IMR-90 (cell line): ENCODE measurements at regions not wholly inside any gene's neighbourhood (a gene's known extent, or its start where the extent isn't known, plus 50 kb on each side); places are given as distances from the start of the nearest gene placed in this dataset.

Source experiments
- ATAC-seq: fragments of 200-7000 bp; cut with Tn5 transposase; 2 replicates; pipeline ENCODE4 v1.9.1; 2020; ENCODE audit warnings: low read depth, mild to moderate bottlenecking, moderate library complexity
- BruUV-seq: library from RNA; stranded (reverse); fragments of 400-500 nt; replicated peaks from 2 replicates; lab custom pipeline; 2021; lab: Mats Ljungman, UMichigan
- CTCF ChIA-PET: fragments of 300-600 bp; formaldehyde crosslinking; extraction: SDS; loops from one replicate; lab custom pipeline; 2021; ENCODE audit warnings: antibody characterized with exemption; lab: Yijun Ruan, JAX
- POLR2A ChIA-PET: fragments of 300-600 bp; sonication (Branson Sonifier 250); formaldehyde crosslinking; loops from one replicate; lab custom pipeline; 2022; ENCODE audit warnings: antibody characterized with exemption; ENCODE audit not compliant: unreplicated experiment; lab: Charles Lee
- DNase-seq: peaks from one replicate; pipeline ENCODE4 v3.0.0; 2013
- H2AFZ ChIP-seq: replicated peaks from 2 replicates; pipeline ENCODE3; 2013; ENCODE audit warnings: low read length, mild to moderate bottlenecking; ENCODE audit not compliant: poor library complexity
- H2AK5ac ChIP-seq: 2 replicates; pipeline ENCODE4 v1.6.1; 2013; ENCODE audit warnings: low read depth, low read length, inconsistent platforms
- H2AK9ac ChIP-seq: replicated peaks from 2 replicates; pipeline ENCODE3; 2013; ENCODE audit warnings: mild to moderate bottlenecking, low read depth, low read length, moderate library complexity; ENCODE audit not compliant: poor library complexity
- H2BK120ac ChIP-seq: 2 replicates; pipeline ENCODE4 v1.6.1; 2013; ENCODE audit warnings: low read depth, low read length, inconsistent platforms
- H2BK15ac ChIP-seq: 3 replicates; pipeline ENCODE4 v1.6.1; 2013; ENCODE audit warnings: low read depth, low read length, inconsistent platforms
- H2BK20ac ChIP-seq: 2 replicates; pipeline ENCODE4 v1.6.1; 2013; ENCODE audit warnings: low read depth, mild to moderate bottlenecking, inconsistent platforms, low read length, moderate library complexity
- H2BK5ac ChIP-seq: 2 replicates; pipeline ENCODE4 v1.6.1; 2013; ENCODE audit warnings: mild to moderate bottlenecking, low read depth, low read length, inconsistent platforms; ENCODE audit not compliant: poor library complexity, severe bottlenecking
- H3K14ac ChIP-seq: replicated peaks from 2 replicates; pipeline ENCODE4 v1.6.1; 2013; ENCODE audit warnings: low read depth, low read length, inconsistent platforms
- H3K18ac ChIP-seq: 2 replicates; pipeline ENCODE4 v1.6.1; 2013; ENCODE audit warnings: low read depth, low read length, control low read depth
- H3K23ac ChIP-seq: 2 replicates; pipeline ENCODE4 v1.6.1; 2013; ENCODE audit warnings: low read depth, low read length, inconsistent platforms
- H3K27ac ChIP-seq: 2 replicates; pipeline ENCODE4 v1.5.1; 2013; ENCODE audit warnings: mild to moderate bottlenecking, control low read depth, low read length; ENCODE audit not compliant: insufficient read depth
- H3K27me3 ChIP-seq: 2 replicates; pipeline ENCODE4 v1.6.1; 2013; ENCODE audit warnings: low read length; ENCODE audit not compliant: control insufficient read depth, insufficient read depth
- H3K36me3 ChIP-seq: 2 replicates; pipeline ENCODE4 v1.6.1; 2013; ENCODE audit warnings: low read length, mixed read lengths; ENCODE audit not compliant: control insufficient read depth, insufficient read depth
- H3K4ac ChIP-seq: 2 replicates; pipeline ENCODE4 v1.6.1; 2013; ENCODE audit warnings: low read depth, low read length, inconsistent platforms
- H3K4me1 ChIP-seq: 2 replicates; pipeline ENCODE4 v1.6.1; 2013; ENCODE audit warnings: low read length, mixed read lengths; ENCODE audit not compliant: control insufficient read depth, insufficient read depth
- H3K4me2 ChIP-seq: 2 replicates; pipeline ENCODE4 v1.6.1; 2013; ENCODE audit warnings: low read depth, mild to moderate bottlenecking, control low read depth, low read length, moderate library complexity
- H3K4me3 ChIP-seq: 2 replicates; pipeline ENCODE4 v1.5.1; 2013; ENCODE audit warnings: low read depth, mild to moderate bottlenecking, control low read depth, low read length, moderate library complexity; ENCODE audit not compliant: insufficient read depth
- H3K56ac ChIP-seq: 2 replicates; pipeline ENCODE4 v1.6.1; 2013; ENCODE audit warnings: low read length, inconsistent platforms; ENCODE audit not compliant: insufficient read depth; ENCODE audit errors: extremely low read depth
- H3K79me1 ChIP-seq, 2 experiments: 2 replicates each; pipeline ENCODE4 v1.6.1; 2013; ENCODE audit warnings: low read length in 2 of 2, inconsistent platforms in 1 of 2, low read depth in 1 of 2
- H3K9ac ChIP-seq: 2 replicates; pipeline ENCODE4 v1.6.1; 2013; ENCODE audit warnings: low read depth, low read length, control low read depth
- H3K9me1 ChIP-seq: 2 replicates; pipeline ENCODE4 v1.6.1; 2013; ENCODE audit warnings: low read length, inconsistent platforms; ENCODE audit not compliant: insufficient read depth
- H3K9me3 ChIP-seq: 2 replicates; pipeline ENCODE4 v1.6.1; 2013; ENCODE audit warnings: low read length; ENCODE audit not compliant: control insufficient read depth, insufficient read depth
- H4K20me1 ChIP-seq: 2 replicates; pipeline ENCODE4 v1.6.1; 2013; ENCODE audit warnings: low read length, inconsistent platforms; ENCODE audit not compliant: insufficient read depth
- H4K5ac ChIP-seq: 2 replicates; pipeline ENCODE4 v1.6.1; 2013; ENCODE audit warnings: mild to moderate bottlenecking, low read depth, low read length, control low read depth
- H4K8ac ChIP-seq, 2 experiments: 2 replicates each; pipeline ENCODE4 v1.6.1; 2013; ENCODE audit warnings: low read depth in 2 of 2, low read length in 2 of 2, control low read depth in 1 of 2, inconsistent platforms in 1 of 2
- H4K91ac ChIP-seq: 2 replicates; pipeline ENCODE4 v1.6.1; 2013; ENCODE audit warnings: low read depth, low read length, inconsistent platforms; ENCODE audit not compliant: insufficient read depth
- BHLHE40 ChIP-seq: fragments of 150-350 bp; IDR thresholded peaks from 2 replicates; pipeline ENCODE4 v1.6.1; 2016; ENCODE audit warnings: mild to moderate bottlenecking, low read depth, low read length
- CEBPB ChIP-seq: IDR thresholded peaks from 2 replicates; pipeline ENCODE4 v1.6.1; 2012; ENCODE audit warnings: low read depth, low read length, improper control_type of control experiment
- CHD1 ChIP-seq: IDR thresholded peaks from 2 replicates; pipeline ENCODE4 v1.6.1; 2012; ENCODE audit warnings: low read depth, low read length, improper control_type of control experiment
- CTCF ChIP-seq: conservative IDR thresholded peaks from 2 replicates; pipeline ENCODE4 v1.5.1; 2012; ENCODE audit warnings: mild to moderate bottlenecking, low read depth, low read length, improper control_type of control experiment
- FOS ChIP-seq: fragments of 150-350 bp; IDR thresholded peaks from 2 replicates; pipeline ENCODE4 v1.6.1; 2016; ENCODE audit warnings: low read depth, low read length
- MAFK ChIP-seq: IDR thresholded peaks from 2 replicates; pipeline ENCODE4 v1.6.1; 2012; ENCODE audit warnings: low read depth, low read length, improper control_type of control experiment
- MAZ ChIP-seq: IDR thresholded peaks from 2 replicates; pipeline ENCODE4 v1.6.1; 2012; ENCODE audit warnings: low read depth, mild to moderate bottlenecking, low read length, improper control_type of control experiment, moderate library complexity, borderline replicate concordance
- MXI1 ChIP-seq: IDR thresholded peaks from 2 replicates; pipeline ENCODE4 v1.6.1; 2012; ENCODE audit warnings: low read depth, mild to moderate bottlenecking, low read length, moderate library complexity, borderline replicate concordance
- NFE2L2 ChIP-seq: fragments of 150-350 bp; IDR thresholded peaks from 2 replicates; pipeline ENCODE4 v1.6.1; 2016; ENCODE audit warnings: low read depth, mild to moderate bottlenecking, low read length
- POLR2A ChIP-seq: IDR thresholded peaks from 2 replicates; pipeline ENCODE4 v1.6.1; 2012; ENCODE audit warnings: mild to moderate bottlenecking, low read depth, low read length
- RAD21 ChIP-seq: IDR thresholded peaks from 2 replicates; pipeline ENCODE4 v1.6.1; 2012; ENCODE audit warnings: low read length, improper control_type of control experiment
- RCOR1 ChIP-seq: IDR thresholded peaks from 2 replicates; pipeline ENCODE4 v1.6.1; 2012; ENCODE audit warnings: mild to moderate bottlenecking, low read length, improper control_type of control experiment; ENCODE audit not compliant: insufficient replicate concordance
- RFX5 ChIP-seq: IDR thresholded peaks from 2 replicates; pipeline ENCODE4 v1.8.0; 2012; ENCODE audit warnings: low read depth, mild to moderate bottlenecking, low read length, moderate library complexity
- SMC3 ChIP-seq: fragments of 150-350 bp; IDR thresholded peaks from 2 replicates; pipeline ENCODE4 v1.6.1; 2016; ENCODE audit warnings: low read depth, mild to moderate bottlenecking, antibody characterized with exemption, low read length, moderate library complexity
- USF2 ChIP-seq: fragments of 150-350 bp; IDR thresholded peaks from 2 replicates; pipeline ENCODE4 v1.6.1; 2017; ENCODE audit warnings: mild to moderate bottlenecking, antibody characterized with exemption, low read length, low read depth
- WGBS, 2 experiments: methylation state at CpG; one replicate each; pipeline versions ENCODE4 v1.1.5 to v1.1.7; 2013; ENCODE audit warnings: missing lambda C conversion rate in 2 of 2; ENCODE audit not compliant: insufficient read length in 1 of 2; ENCODE audit errors: extremely low coverage in 2 of 2; 5-methylcytosine and 5-hydroxymethylcytosine counted together
- dilution Hi-C: fragments of 300-500 bp; cut with HindIII; formaldehyde crosslinking; loops from one replicate; pipeline ENCODE4 v1.14.3; 2018; ENCODE audit warnings: low sequenced_read_pairs; ENCODE audit not compliant: unreplicated experiment
- in situ Hi-C: fragments of 300-500 bp; cut with MboI; formaldehyde crosslinking; loops from 3 replicates; pipeline ENCODE4 v1.14.3; 2019; ENCODE audit warnings: low sequenced_read_pairs, inconsistent platforms, mixed read lengths
- intact Hi-C: fragments of 100-400 bp; cut with micrococcal nuclease; formaldehyde crosslinking; loops from 2 replicates; pipeline ENCODE4 v1.10.0; 2022
- TF ChIP-seq, protein P1 (sequence below): fragments of 150-350 bp; IDR thresholded peaks from 2 replicates; pipeline ENCODE4 v1.6.1; 2016; ENCODE audit warnings: low read depth, mild to moderate bottlenecking, low read length, moderate library complexity, borderline replicate concordance

- POLR2A ChIA-PET, result no interaction called here
- no peaks in the 10 kb centered on the region for H4K20me1 ChIP-seq
- BruUV-seq, result no TSS peak
- H3K79me1 ChIP-seq, result no peaks in the 10 kb centered on the region
- H3K4me1 ChIP-seq, result no peaks in the 10 kb centered on the region
- dilution Hi-C loops (no loop called here), intact Hi-C loops (no loop called here), in situ Hi-C loops (no loop called here)
- DNase-seq (no peak), ATAC-seq (no peak)
- no peaks in the 10 kb centered on the region for H3K9me1 ChIP-seq
- H3K18ac ChIP-seq, result no peak overlapping the region
- CTCF ChIA-PET, result no interaction called here
- no peak overlapping the region for H3K9ac ChIP-seq
- no peak overlapping the region for H2AK9ac ChIP-seq
- H2AK5ac ChIP-seq, result no peak overlapping the region
- no peak overlapping the region for H3K14ac ChIP-seq
- no peak overlapping the region for H2BK20ac ChIP-seq
- H3K9me3 ChIP-seq, result no peaks in the 10 kb centered on the region
- no peak overlapping the region for H4K91ac ChIP-seq
- no peak overlapping the region for H3K4me3 ChIP-seq
- H3K4me2 ChIP-seq, result no peak overlapping the region
- WGBS, 2 experiments, result no CpG with 5 or more reads among the region's 8 CpGs
- no peak overlapping the region for H2BK120ac ChIP-seq
- H3K27ac ChIP-seq, result no peak overlapping the region
- no peak overlapping the region for H3K56ac ChIP-seq
- no peak overlapping the region for H2AFZ ChIP-seq
- no peak overlapping the region for H4K8ac ChIP-seq
- H3K36me3 ChIP-seq, result no peaks in the 10 kb centered on the region
- H3K27me3 ChIP-seq, result no peaks in the 10 kb centered on the region
- H2BK15ac ChIP-seq, result no peak overlapping the region
- TF ChIP-seq RFX5 (no peak), MXI1 (no peak), CHD1 (no peak), CTCF (no peak), BHLHE40 (no peak), POLR2A (no peak), FOS (no peak), SMC3 (no peak), RCOR1 (no peak), MAZ (no peak), NFE2L2 (no peak), RAD21 (no peak), USF2 (no peak), MAFK (no peak), CEBPB (no peak)
- TF ChIP-seq, protein P1, sequence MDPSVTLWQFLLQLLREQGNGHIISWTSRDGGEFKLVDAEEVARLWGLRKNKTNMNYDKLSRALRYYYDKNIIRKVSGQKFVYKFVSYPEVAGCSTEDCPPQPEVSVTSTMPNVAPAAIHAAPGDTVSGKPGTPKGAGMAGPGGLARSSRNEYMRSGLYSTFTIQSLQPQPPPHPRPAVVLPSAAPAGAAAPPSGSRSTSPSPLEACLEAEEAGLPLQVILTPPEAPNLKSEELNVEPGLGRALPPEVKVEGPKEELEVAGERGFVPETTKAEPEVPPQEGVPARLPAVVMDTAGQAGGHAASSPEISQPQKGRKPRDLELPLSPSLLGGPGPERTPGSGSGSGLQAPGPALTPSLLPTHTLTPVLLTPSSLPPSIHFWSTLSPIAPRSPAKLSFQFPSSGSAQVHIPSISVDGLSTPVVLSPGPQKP, result no peak
- no peak overlapping the region for H2BK5ac ChIP-seq
- H3K4ac ChIP-seq, result no peak overlapping the region
- H3K23ac ChIP-seq, result no peak overlapping the region
- H4K5ac ChIP-seq, result no peak overlapping the region
These were observed 843.7 kb upstream of the WWC1 start for GRCh38 chr5:167447466-167448375.
